ENCODE measurements at regions not wholly inside any gene's neighbourhood (a gene's known extent, or its start where the extent isn't known, plus 50 kb on each side); places are given as distances from the start of the nearest gene placed in this dataset.

GRCh38 chr7:88387368-88387767 lies 80.7 kb upstream of the STEAP4 start:
- TF ChIP-seq CTCF (IDR thresholded peaks at IDR 0.05), result no peak
- peak in 1 of 4 donors; percentile 28 for TF ChIP-seq POLR2AphosphoS5 (IDR thresholded peaks at IDR 0.05)
- TF ChIP-seq EP300 (IDR thresholded peaks at IDR 0.05), result no peak
- no peak for TF ChIP-seq POLR2A (IDR thresholded peaks at IDR 0.05)
